ENCODE measurements at regions not wholly inside any gene's neighbourhood (a gene's known extent, or its start where the extent isn't known, plus 50 kb on each side); places are given as distances from the start of the nearest gene placed in this dataset.

GRCh38 chr17:74146196-74146595 lies 57.3 kb upstream of the RPL38 start:
- no peak for DNase-seq (ENCODE audit: low read depth)

- DNase-seq (ENCODE audit: low read depth), result no peak
These were observed 56.2 kb upstream of the RPL38 start for GRCh38 chr17:74147056-74147835.

- DNase-seq (ENCODE audit: low read depth), result no peak
These were observed 55.5 kb upstream of the RPL38 start for GRCh38 chr17:74147966-74148365.

GRCh38 chr17:74148446-74148845 lies 55.0 kb upstream of the RPL38 start:
- DNase-seq (ENCODE audit: low read depth), result no peak

GRCh38 chr17:74148901-74149596 lies 54.4 kb upstream of the RPL38 start:
- DNase-seq (ENCODE audit: low read depth), result no peak

- no peak for DNase-seq (ENCODE audit: low read depth)
These were observed 53.7 kb upstream of the RPL38 start for GRCh38 chr17:74149597-74150427.

- no peak for DNase-seq (ENCODE audit: low read depth)
These were observed 53.0 kb upstream of the RPL38 start for GRCh38 chr17:74150428-74151025.

- no peak for DNase-seq (ENCODE audit: low read depth)
These were observed 51.7 kb upstream of the RPL38 start for GRCh38 chr17:74151551-74152315.

GRCh38 chr17:74152591-74153455 lies 50.7 kb upstream of the RPL38 start:
- no peak for DNase-seq (ENCODE audit: low read depth)

GRCh38 chr17:74153456-74153810 lies 50.0 kb upstream of the RPL38 start:
- DNase-seq (ENCODE audit: low read depth), result no peak

Data from stimulated activated CD8-positive, alpha-beta memory T cell treated with anti-CD3 and anti-CD28 coated beads, Interleukin-15, amount 100 ng/mL, for 24 hours (primary cell).